GM12891 (cell line): ENCODE measurements at regions not wholly inside any gene's neighbourhood (a gene's known extent, or its start where the extent isn't known, plus 50 kb on each side); places are given as distances from the start of the nearest gene placed in this dataset.

ENCODE experiments used
- PAX5 ChIP-seq: IDR thresholded peaks from 2 replicates; pipeline ENCODE4 v1.6.1; 2011; ENCODE audit warnings: low read length, moderate library complexity, mild to moderate bottlenecking; ENCODE audit not compliant: insufficient read depth, severe bottlenecking
- POLR2A ChIP-seq: IDR thresholded peaks from 2 replicates; pipeline ENCODE4 v1.6.1; 2011; ENCODE audit warnings: low read depth, low read length, control low read depth
- POLR2AphosphoS5 ChIP-seq: IDR thresholded peaks from 2 replicates; pipeline ENCODE4 v1.6.1; 2011; ENCODE audit warnings: low read depth, low read length, control low read depth
- POU2F2 ChIP-seq: IDR thresholded peaks from 2 replicates; pipeline ENCODE4 v1.6.1; 2011; ENCODE audit warnings: low read depth, mild to moderate bottlenecking, control low read depth, low read length, moderate library complexity
- SPI1 ChIP-seq: IDR thresholded peaks from 2 replicates; pipeline ENCODE4 v1.6.1; 2011; ENCODE audit warnings: low read depth, low read length, control low read depth
- TAF1 ChIP-seq: IDR thresholded peaks from 2 replicates; pipeline ENCODE4 v1.6.1; 2011; ENCODE audit warnings: low read depth, low read length, control low read depth

- TF ChIP-seq TAF1 = no peak
- no peak for TF ChIP-seq POLR2A
- TF ChIP-seq POLR2AphosphoS5 = no peak
- no peak for TF ChIP-seq SPI1
- TF ChIP-seq PAX5 = no peak
- TF ChIP-seq POU2F2 = no peak
These were observed 77.5 kb upstream of the STEAP1B start for GRCh38 chr7:22577470-22578001.
